ENCODE measurements at regions not wholly inside any gene's neighbourhood (a gene's known extent, or its start where the extent isn't known, plus 50 kb on each side); places are given as distances from the start of the nearest gene placed in this dataset.
A peak's percentile ranks its signal among the peaks of the same experiment; 100 is the strongest.

DNA sequence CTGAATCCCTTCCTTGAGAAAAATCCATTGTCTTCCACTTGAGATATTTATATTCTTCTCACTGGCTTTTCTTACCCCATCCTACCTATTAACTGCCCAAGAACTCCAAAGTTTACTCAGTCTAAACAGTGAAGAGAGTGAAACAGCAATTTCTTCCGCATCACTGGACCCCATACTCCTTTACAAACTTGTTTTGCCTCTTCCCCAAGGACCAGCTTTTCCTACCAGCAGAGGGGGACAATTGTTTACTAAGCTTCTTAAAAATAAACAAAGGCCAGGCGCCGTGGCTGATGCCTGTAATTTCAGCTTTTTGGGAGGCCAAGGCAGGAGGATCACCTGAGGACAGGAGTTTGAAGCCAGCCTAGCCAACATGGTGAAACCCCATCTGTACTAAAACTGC lies 52.0 kb downstream of the LRATD1 start:
- DNase-seq (ENCODE audit: low spot score) = no peak

GRCh38 chr2:14690926-14691325 lies 58.4 kb downstream of the LRATD1 start:
- no peak for DNase-seq (ENCODE audit: low spot score)

DNA sequence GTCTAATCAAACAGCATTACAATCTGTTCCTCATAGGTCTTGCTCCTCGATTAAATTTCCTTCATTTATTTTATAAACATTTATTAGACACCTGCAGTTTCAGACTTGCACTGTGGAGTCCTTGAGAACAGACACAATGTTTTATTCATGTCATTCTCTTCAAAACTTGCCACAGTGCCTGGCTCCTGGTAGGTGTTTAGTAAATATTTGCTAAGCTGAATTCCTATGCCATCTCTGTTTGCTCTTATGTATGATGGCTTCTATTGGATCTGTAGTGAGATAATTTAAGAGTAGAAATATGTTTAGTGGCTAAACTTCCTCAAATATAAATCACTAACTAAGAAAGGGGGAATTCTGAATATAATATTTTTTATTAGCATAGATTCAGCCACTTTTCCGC lies 61.4 kb downstream of the LRATD1 start:
- no peak for DNase-seq (ENCODE audit: low spot score)

DNA sequence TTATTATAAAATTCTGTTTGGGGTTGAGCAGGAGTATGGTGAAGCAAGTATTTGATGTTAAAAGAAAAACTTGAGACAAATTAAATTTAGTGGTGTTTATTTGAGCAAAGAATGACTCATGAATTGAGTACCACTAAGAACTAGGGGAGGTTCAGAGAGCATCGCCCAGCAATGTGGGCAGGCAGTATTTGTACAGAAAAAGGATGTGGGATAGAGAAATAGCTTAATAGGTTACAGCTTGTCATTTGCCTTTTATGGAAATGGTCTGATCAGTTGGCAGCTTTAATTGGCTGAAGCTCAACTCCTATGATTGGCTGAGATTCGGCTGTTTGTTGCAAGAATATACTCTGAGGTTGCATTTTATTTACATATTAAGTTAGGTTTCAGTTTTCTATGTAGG lies 68.2 kb downstream of the LRATD1 start:
- no peak for DNase-seq (ENCODE audit: low spot score)

DNA sequence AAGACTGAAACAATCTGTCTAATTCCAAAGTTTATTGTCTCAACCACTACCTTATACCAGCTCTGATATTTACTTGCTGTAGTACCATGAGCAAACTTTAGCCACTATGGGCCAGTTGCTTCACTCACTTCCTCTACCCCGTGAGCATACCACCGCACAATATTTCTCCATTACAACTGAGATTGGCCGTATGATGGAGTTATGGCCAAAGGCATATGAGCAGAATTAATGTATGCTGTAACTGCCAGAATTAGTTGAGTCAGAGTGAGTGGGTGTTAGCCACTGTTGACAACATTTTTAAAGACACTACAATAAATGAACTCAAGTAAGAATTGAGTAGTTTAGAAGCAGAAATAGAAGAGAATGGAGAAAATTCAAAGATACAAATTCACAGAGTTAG lies 69.7 kb downstream of the LRATD1 start:
- no peak for DNase-seq (ENCODE audit: low spot score)

GRCh38 chr2:14706201-14706600 lies 73.7 kb downstream of the LRATD1 start:
- no peak for DNase-seq (ENCODE audit: low spot score)

DNA sequence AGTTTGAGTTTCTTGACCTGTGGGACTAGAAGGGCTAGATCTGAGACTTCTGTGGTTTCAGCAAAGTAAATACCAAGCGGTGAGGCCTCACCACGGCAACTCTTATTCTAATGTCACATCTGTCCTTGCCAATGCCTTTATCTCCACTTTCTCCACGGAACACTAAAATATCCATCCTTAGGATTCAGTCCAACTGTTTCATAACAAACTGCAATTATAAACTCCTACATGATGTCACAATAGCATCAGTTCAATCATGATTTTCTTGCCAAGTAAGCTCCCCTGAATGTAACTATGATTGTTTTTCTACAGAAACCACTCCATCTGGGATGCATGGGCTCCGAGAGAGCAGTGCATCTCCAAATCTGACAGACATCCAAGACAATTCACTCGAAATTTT lies 79.6 kb downstream of the LRATD1 start:
- DNase-seq (ENCODE audit: low spot score) = no peak

GRCh38 chr2:14713248-14713647 lies 80.7 kb downstream of the LRATD1 start:
- no peak for DNase-seq (ENCODE audit: low spot score)

DNA sequence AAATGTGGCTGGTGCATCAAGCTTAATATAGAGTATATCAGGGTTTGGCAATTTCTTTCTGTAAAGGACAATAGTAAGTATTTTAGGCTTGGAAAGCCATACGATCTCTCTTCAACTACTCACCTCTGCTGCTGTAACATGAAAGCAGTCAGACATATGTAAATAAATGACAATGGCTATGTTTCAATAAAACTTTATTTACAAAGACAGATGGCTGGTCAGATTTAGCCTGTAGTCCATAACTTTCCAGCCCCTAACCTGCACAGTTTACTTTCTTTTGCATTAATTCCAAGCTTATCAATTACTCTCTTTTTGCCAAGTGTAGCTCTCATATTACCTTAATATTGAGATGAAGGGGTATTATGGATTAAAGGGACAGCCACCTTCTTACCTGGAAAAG lies 83.1 kb downstream of the LRATD1 start:
- DNase-seq (ENCODE audit: low spot score) = no peak

DNA sequence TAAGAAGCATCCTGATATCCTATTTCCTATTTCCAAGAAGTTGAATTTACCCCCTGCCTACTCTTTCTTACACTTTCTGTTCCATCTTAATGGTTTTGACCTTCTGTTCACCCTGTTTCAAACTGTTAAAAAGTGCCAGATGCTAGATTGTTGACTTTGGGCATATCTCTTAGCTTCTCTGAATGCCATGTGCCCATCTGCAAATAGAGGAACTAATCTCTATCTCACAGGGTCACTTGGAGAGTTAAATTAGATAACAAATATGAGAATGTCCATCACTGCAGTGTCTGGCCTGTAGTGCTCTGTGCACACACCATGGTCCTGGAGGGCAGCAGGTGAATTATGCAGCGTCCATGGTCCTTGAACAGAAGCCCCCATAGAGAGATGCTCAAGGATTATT lies 83.8 kb downstream of the LRATD1 start:
- no peak for DNase-seq (ENCODE audit: low spot score)

- DNase-seq (ENCODE audit: low spot score) = no peak
Observed at GRCh38 chr2:14717131-14717530, 84.6 kb downstream of the LRATD1 start.

DNA sequence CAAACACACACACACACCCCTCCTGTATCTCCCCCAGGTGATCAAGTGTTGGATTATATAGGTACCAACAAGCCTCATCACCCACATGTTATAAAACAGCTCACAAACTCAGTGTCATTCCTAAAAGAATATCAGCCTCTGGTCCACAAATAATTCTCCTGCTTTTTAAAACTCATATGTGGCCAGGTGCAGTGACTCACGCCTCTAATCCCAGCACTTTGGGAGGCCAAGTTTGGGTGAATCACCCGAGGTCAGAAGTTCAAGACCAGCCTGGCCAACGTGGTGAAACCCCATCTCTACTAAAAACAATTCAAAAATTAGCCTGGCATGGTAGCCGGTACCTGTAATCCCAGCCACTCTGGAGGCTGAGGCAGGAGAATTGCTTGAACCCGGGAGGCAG lies 87.8 kb downstream of the LRATD1 start:
- no peak for DNase-seq (ENCODE audit: low spot score)

GRCh38 chr2:14720739-14721138 lies 88.2 kb downstream of the LRATD1 start:
- no peak for DNase-seq (ENCODE audit: low spot score)

DNA sequence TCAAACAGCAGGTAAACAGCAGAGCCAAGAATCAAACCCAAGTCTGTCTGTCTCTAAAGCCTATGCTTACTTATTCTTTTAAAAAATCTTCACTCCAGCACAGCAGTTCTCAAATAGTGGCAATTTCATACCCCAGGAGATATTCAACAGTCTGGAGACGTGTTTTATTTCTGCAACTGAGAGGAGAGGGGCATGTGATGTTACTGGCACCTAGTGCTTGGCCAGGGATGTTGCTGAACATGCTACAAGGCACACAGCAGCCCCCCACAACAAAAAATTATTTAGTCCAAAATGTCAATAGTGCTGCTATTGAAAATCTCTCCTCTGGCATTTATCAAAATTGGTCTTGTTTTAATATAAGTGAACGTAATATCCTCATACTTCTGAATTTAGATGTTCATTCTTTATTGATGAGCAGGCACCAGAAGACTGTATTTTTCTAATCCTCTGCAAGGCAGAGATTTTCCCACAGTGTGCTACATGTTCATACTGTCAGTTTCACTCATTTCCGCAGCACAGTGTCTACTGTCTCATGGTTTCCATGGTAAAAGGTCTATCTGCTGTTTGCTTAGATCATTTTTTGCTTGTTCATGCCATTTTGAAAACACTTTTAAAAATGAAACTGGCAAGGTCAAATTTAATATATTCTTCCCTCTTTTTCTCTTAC lies 90.5 kb downstream of the LRATD1 start:
- DNase-seq (ENCODE audit: low spot score) = peak; percentile 3

DNA sequence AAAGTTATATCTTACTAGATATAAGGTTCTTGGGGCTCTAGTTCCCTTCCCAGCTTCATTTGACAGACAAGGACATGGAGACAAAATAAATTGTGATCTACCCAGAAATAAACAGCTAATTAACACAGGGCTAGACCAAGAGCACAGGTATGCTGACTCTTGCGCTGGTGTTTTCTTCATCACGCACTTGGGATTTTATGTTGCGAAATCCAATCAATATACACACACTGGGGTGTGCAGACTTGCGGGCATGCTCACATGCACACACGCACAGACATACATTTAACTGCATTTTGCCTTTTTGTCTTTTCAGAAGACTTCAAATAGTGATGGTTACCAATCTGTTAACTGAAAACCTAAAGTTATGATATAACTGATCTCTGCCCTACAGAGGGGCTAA lies 91.2 kb downstream of the LRATD1 start:
- DNase-seq (ENCODE audit: low spot score) = no peak

GRCh38 chr2:14735696-14736095 lies 103.2 kb downstream of the LRATD1 start:
- DNase-seq (ENCODE audit: low spot score) = no peak

GRCh38 chr2:14737201-14737600 lies 104.7 kb downstream of the LRATD1 start:
- DNase-seq (ENCODE audit: low spot score) = no peak

GRCh38 chr2:14743861-14744260 lies 111.3 kb downstream of the LRATD1 start:
- peak; percentile 35 for DNase-seq (ENCODE audit: low spot score)

- no peak for DNase-seq (ENCODE audit: low spot score)
Observed at GRCh38 chr2:14745288-14746076, 113.0 kb downstream of the LRATD1 start.

- no peak for DNase-seq (ENCODE audit: low spot score)
Observed at GRCh38 chr2:14746133-14746532, 113.6 kb downstream of the LRATD1 start.

GRCh38 chr2:14747447-14747846 lies 114.9 kb downstream of the LRATD1 start:
- DNase-seq (ENCODE audit: low spot score) = no peak

GRCh38 chr2:14749884-14750283 lies 117.4 kb downstream of the LRATD1 start:
- no peak for DNase-seq (ENCODE audit: low spot score)

- DNase-seq (ENCODE audit: low spot score) = no peak
Observed at GRCh38 chr2:14750433-14750832, 117.9 kb downstream of the LRATD1 start.
